Upper lobe of left lung (tissue), 4 donors: ENCODE measurements at regions not wholly inside any gene's neighbourhood (a gene's known extent, or its start where the extent isn't known, plus 50 kb on each side); places are given as distances from the start of the nearest gene placed in this dataset.

Experiments used
- CTCF ChIP-seq, 6 experiments: fragments of 450-650 bp in 4 of 6; fragments of 200-600 bp in 2 of 6; sonication (generic) in 2 of 6; IDR thresholded peaks; one replicate each; pipeline ENCODE4 v1.5.1; 2016 to 2019; ENCODE audit warnings: antibody characterized with exemption in 6 of 6
- POLR2A ChIP-seq, 4 donors: fragments of 450-650 bp; IDR thresholded peaks; one replicate each; pipeline ENCODE4 v1.5.1; 2016 to 2017; ENCODE audit warnings: antibody characterized with exemption in 4 of 4, mild to moderate bottlenecking in 2 of 4

- TF ChIP-seq CTCF (IDR thresholded peaks at IDR 0.05), result no peak
- TF ChIP-seq POLR2A (IDR thresholded peaks at IDR 0.05), result no peak
Observed at GRCh38 chr3:191859531-191859930, 398.6 kb downstream of the PYDC2 start.
